Testis (tissue), 2 donors: ENCODE measurements at regions not wholly inside any gene's neighbourhood (a gene's known extent, or its start where the extent isn't known, plus 50 kb on each side); places are given as distances from the start of the nearest gene placed in this dataset.

Experiments used
- POLR2A ChIP-seq: fragments of 450-650 bp; IDR thresholded peaks from one replicate; pipeline ENCODE4 v1.6.1; 2017; ENCODE audit warnings: antibody characterized with exemption, mild to moderate bottlenecking, moderate library complexity
- TF ChIP-seq, protein P1 (sequence below), 3 experiments: fragments of 450-650 bp in 2 of 3; fragments of 200-600 bp in 1 of 3; sonication (generic) in 1 of 3; IDR thresholded peaks; one replicate each; pipeline ENCODE4 v1.5.1; 2016 to 2019; ENCODE audit warnings: antibody characterized with exemption in 3 of 3, mild to moderate bottlenecking in 2 of 3, moderate library complexity in 1 of 3

DNA sequence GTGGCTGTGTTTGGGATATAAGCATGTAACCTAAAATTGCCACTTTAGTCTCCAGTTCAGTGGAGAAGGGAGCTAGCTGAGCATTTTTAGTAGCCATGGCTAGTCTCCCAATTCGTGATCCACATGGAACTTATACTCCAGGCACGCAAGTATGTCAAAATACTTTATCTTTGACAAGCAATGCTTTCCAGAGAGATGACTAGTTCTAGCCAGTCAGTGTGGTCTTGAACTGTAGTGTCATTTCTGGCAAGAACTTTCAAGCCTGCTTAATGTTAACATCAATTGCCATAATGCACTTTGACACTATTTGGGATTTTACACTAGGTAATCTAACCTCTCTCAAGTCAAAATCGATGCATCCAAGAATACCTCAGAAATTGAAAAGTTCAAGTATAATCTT, 660.0 kb downstream of the PTPRC start:
- TF ChIP-seq, protein P1, sequence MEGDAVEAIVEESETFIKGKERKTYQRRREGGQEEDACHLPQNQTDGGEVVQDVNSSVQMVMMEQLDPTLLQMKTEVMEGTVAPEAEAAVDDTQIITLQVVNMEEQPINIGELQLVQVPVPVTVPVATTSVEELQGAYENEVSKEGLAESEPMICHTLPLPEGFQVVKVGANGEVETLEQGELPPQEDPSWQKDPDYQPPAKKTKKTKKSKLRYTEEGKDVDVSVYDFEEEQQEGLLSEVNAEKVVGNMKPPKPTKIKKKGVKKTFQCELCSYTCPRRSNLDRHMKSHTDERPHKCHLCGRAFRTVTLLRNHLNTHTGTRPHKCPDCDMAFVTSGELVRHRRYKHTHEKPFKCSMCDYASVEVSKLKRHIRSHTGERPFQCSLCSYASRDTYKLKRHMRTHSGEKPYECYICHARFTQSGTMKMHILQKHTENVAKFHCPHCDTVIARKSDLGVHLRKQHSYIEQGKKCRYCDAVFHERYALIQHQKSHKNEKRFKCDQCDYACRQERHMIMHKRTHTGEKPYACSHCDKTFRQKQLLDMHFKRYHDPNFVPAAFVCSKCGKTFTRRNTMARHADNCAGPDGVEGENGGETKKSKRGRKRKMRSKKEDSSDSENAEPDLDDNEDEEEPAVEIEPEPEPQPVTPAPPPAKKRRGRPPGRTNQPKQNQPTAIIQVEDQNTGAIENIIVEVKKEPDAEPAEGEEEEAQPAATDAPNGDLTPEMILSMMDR (IDR thresholded peaks at IDR 0.05) = no peak
- no peak for TF ChIP-seq POLR2A
